ENCODE measurements at regions not wholly inside any gene's neighbourhood (a gene's known extent, or its start where the extent isn't known, plus 50 kb on each side); places are given as distances from the start of the nearest gene placed in this dataset.

DNA sequence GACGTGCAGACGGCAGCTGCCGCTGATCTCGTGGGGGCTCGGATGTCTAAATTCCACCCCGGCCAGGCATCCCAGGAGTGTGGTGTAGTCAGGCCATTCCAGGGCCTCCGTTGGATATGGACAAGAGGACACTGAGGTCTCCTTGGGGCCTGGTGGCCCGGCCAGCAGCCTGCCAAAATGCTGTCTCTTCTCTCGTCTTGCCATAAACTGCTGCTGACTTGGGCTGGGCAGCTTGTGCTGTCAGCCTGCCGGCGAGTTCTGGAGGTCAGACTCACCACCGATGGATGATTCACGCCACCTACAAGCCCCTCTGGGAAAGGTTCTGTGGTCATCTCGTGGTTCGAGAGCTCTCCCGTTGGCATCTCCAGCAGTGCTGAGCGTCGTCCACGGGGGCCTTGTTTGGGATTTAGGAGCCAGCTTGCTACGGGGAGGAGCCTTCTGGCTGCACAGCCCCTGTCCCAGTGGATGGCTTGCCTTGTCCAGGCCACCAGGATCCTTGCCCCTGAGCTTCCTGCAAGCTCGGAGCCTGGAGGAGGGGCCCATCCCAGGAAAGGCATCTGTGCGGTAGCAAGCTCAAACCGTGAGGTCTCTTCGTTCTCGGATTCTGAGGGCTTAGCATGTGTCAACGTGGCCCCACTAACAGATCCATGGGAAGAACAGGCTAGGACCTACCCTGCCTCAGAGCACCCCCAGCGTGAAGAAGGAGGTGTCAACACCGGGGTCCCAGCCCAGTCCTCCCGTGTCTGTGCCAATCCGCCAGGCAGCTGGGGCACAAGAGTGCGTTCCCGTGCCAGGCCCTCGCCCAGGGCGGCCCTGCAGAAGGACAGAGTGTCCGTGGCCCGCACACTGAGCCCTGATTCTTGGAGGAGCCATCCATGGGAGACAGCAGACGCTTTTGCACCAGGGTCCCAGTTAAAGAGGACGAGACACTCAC is 1114.1 kb downstream of the BRD1 start:
- Histone ChIP-seq H3K27ac (replicated peaks) (no peak overlapping the region), H3K27me3 (ENCODE audit: insufficient read depth, poor library complexity, severe bottlenecking) (peaks cover 2% of the 10 kb centered on the region), H3K4me3 (replicated peaks; ENCODE audit: insufficient read depth, low read length) (no peak overlapping the region)
- DNase-seq (ENCODE audit: low read depth in 1 of 2, low spot score in 1 of 2): no peak
- TF ChIP-seq, protein P1, sequence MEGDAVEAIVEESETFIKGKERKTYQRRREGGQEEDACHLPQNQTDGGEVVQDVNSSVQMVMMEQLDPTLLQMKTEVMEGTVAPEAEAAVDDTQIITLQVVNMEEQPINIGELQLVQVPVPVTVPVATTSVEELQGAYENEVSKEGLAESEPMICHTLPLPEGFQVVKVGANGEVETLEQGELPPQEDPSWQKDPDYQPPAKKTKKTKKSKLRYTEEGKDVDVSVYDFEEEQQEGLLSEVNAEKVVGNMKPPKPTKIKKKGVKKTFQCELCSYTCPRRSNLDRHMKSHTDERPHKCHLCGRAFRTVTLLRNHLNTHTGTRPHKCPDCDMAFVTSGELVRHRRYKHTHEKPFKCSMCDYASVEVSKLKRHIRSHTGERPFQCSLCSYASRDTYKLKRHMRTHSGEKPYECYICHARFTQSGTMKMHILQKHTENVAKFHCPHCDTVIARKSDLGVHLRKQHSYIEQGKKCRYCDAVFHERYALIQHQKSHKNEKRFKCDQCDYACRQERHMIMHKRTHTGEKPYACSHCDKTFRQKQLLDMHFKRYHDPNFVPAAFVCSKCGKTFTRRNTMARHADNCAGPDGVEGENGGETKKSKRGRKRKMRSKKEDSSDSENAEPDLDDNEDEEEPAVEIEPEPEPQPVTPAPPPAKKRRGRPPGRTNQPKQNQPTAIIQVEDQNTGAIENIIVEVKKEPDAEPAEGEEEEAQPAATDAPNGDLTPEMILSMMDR (IDR thresholded peaks at IDR 0.05; ENCODE audit: insufficient read depth, low read length): no peak
- TF ChIP-seq GABPA (IDR thresholded peaks at IDR 0.05; ENCODE audit: low read depth) (no peak), SPI1 (IDR thresholded peaks at IDR 0.05; ENCODE audit: borderline replicate concordance, low read depth) (no peak), REST (IDR thresholded peaks at IDR 0.05; ENCODE audit: insufficient replicate concordance, low read depth) (no peak)

- H3K27me3 ChIP-seq (ENCODE audit: insufficient read depth, poor library complexity, severe bottlenecking): no peaks in the 10 kb centered on the region
- no peak for DNase-seq (ENCODE audit: low read depth in 1 of 2, low spot score in 1 of 2)
- no peak overlapping the region for H3K4me3 ChIP-seq (replicated peaks; ENCODE audit: insufficient read depth, low read length)
- TF ChIP-seq, protein P1 (IDR thresholded peaks at IDR 0.05; ENCODE audit: insufficient read depth, low read length): no peak
- TF ChIP-seq SPI1 (IDR thresholded peaks at IDR 0.05; ENCODE audit: borderline replicate concordance, low read depth) (no peak), GABPA (IDR thresholded peaks at IDR 0.05; ENCODE audit: low read depth) (no peak), REST (IDR thresholded peaks at IDR 0.05; ENCODE audit: insufficient replicate concordance, low read depth) (no peak), POLR2AphosphoS5 (IDR thresholded peaks at IDR 0.05; ENCODE audit: low read depth) (no peak)
- H3K27ac ChIP-seq (replicated peaks): no peak overlapping the region
These were observed 1115.0 kb downstream of the BRD1 start for GRCh38 chr22:48712558-48713271.

GRCh38 chr22:48711669-48712068 is 1116.0 kb downstream of the BRD1 start:
- H3K27me3 ChIP-seq (ENCODE audit: insufficient read depth, poor library complexity, severe bottlenecking): no peaks in the 10 kb centered on the region

More at GRCh38 chr22:48711669-48712068, 1116.0 kb downstream of the BRD1 start:
- Histone ChIP-seq H3K27ac (replicated peaks) (no peak overlapping the region), H3K4me3 (replicated peaks; ENCODE audit: insufficient read depth, low read length) (no peak overlapping the region)
- no peak for DNase-seq (ENCODE audit: low read depth in 1 of 2, low spot score in 1 of 2)
- TF ChIP-seq SPI1 (IDR thresholded peaks at IDR 0.05; ENCODE audit: borderline replicate concordance, low read depth): no peak
- TF ChIP-seq REST (IDR thresholded peaks at IDR 0.05; ENCODE audit: insufficient replicate concordance, low read depth): no peak
- TF ChIP-seq, protein P1 (IDR thresholded peaks at IDR 0.05; ENCODE audit: insufficient read depth, low read length): no peak
- no peak for TF ChIP-seq GABPA (IDR thresholded peaks at IDR 0.05; ENCODE audit: low read depth)
- TF ChIP-seq POLR2AphosphoS5 (IDR thresholded peaks at IDR 0.05; ENCODE audit: low read depth): no peak

All from HL-60 (cell line).